K562 (cell line): ENCODE measurements at regions not wholly inside any gene's neighbourhood (a gene's known extent, or its start where the extent isn't known, plus 50 kb on each side); places are given as distances from the start of the nearest gene placed in this dataset.

Source experiments
- ATAC-seq: fragments of 200-7000 bp; cut with Tn5 transposase; 3 replicates; pipeline ENCODE4 v1.9.1; 2020; ENCODE audit warnings: moderate library complexity
- BruUV-seq: library from RNA; stranded (reverse); fragments of 400-500 nt; replicated peaks from 2 replicates; lab custom pipeline; 2021; lab: Mats Ljungman, UMichigan
- CTCF ChIA-PET: fragments of 300-600 bp; formaldehyde crosslinking; extraction: SDS; loops from one replicate; lab custom pipeline; 2021; ENCODE audit warnings: low intra/inter-chr PET ratio; lab: Yijun Ruan, JAX
- POLR2A ChIA-PET: fragments of 300-600, 350-650 bp; sonication (Branson Sonifier 250); formaldehyde crosslinking; extraction: SDS; loops from one replicate; lab custom pipeline; 2021; ENCODE audit warnings: antibody characterized with exemption, inconsistent platforms; lab: Yijun Ruan, JAX
- DNase-seq, 4 experiments: peaks; one replicate each; pipeline versions ENCODE4 v3.0.0 to v3.0.0-alpha.2; 2011 to 2018; ENCODE audit warnings: low spot score in 3 of 4, mixed read lengths in 3 of 4; ENCODE audit errors: extremely low read depth in 1 of 4
- FAIRE-seq: peaks from 2 replicates; lab custom pipeline; 2011; peaks lifted over from hg19 to GRCh38; lab: Jason Lieb, UNC
- H2AFZ ChIP-seq: 2 replicates; pipeline ENCODE4 v1.6.0; 2011; ENCODE audit warnings: low read depth, low read length, control low read depth, inconsistent platforms
- H3K27ac ChIP-seq: fragments of 200-600 bp; 3 replicates; pipeline ENCODE4 v1.8.0; 2011; ENCODE audit warnings: low read depth, mild to moderate bottlenecking, control low read depth, inconsistent platforms, low read length, moderate library complexity, mixed read lengths; ENCODE audit errors: extremely low read depth
- H3K27me3 ChIP-seq, 2 experiments: fragments of 300-600 bp in 1 of 2; 2 replicates in 1 of 2; 3 replicates in 1 of 2; pipeline versions ENCODE4 v1.6.0 to v1.8.0; 2011; ENCODE audit warnings: inconsistent platforms in 2 of 2, low read length in 2 of 2, mild to moderate bottlenecking in 1 of 2, mixed read lengths in 1 of 2, moderate library complexity in 1 of 2; ENCODE audit not compliant: control insufficient read depth in 2 of 2, insufficient read depth in 2 of 2
- H3K36me3 ChIP-seq: fragments of 300-600 bp; 3 replicates; pipeline ENCODE4 v1.8.0; 2011; ENCODE audit warnings: mild to moderate bottlenecking, low read length, inconsistent platforms; ENCODE audit not compliant: control insufficient read depth, insufficient read depth
- H3K4me1 ChIP-seq, 2 experiments: fragments of 200-600 bp in 1 of 2; replicated peaks in 1 of 2; 2 replicates in 1 of 2; 3 replicates in 1 of 2; pipeline versions ENCODE4 v1.5.1 to v1.8.0; 2011; ENCODE audit warnings: inconsistent platforms in 2 of 2, low read length in 2 of 2, mild to moderate bottlenecking in 1 of 2, mixed read lengths in 1 of 2, moderate library complexity in 1 of 2; ENCODE audit not compliant: control insufficient read depth in 2 of 2, insufficient read depth in 2 of 2
- H3K4me2 ChIP-seq: 2 replicates; pipeline ENCODE4 v1.6.1; 2011; ENCODE audit warnings: low read length, control low read depth, inconsistent platforms, mixed read lengths; ENCODE audit not compliant: insufficient read depth
- H3K4me3 ChIP-seq: fragments of 200-600 bp; sonication (generic), shearing (Covaris generic); 2 replicates; pipeline ENCODE4 v1.5.1; 2016; ENCODE audit warnings: control low read depth, inconsistent platforms
- H3K79me2 ChIP-seq: fragments of 200-600 bp; 3 replicates; pipeline ENCODE4 v1.8.0; 2011; ENCODE audit warnings: low read length, inconsistent platforms; ENCODE audit not compliant: control insufficient read depth, insufficient read depth
- H3K9ac ChIP-seq, 2 experiments: 2 replicates each; pipeline versions ENCODE4 v1.6.0 to v1.6.1; 2011; ENCODE audit warnings: low read depth in 2 of 2, low read length in 2 of 2, control low read depth in 1 of 2, inconsistent platforms in 1 of 2, mild to moderate bottlenecking in 1 of 2, mixed read lengths in 1 of 2; ENCODE audit not compliant: insufficient read depth in 1 of 2
- H3K9me1 ChIP-seq: one replicate; pipeline ENCODE4 v1.6.0; 2011; ENCODE audit warnings: inconsistent platforms, mild to moderate bottlenecking, low read length, moderate library complexity; ENCODE audit not compliant: control insufficient read depth, insufficient read depth
- H3K9me3 ChIP-seq: replicated peaks from 2 replicates; pipeline ENCODE4 v1.5.1; 2011; ENCODE audit warnings: low read depth, low read length, inconsistent platforms; ENCODE audit not compliant: control insufficient read depth, insufficient read depth
- H4K20me1 ChIP-seq: replicated peaks from 2 replicates; pipeline ENCODE4 v1.6.1; 2011; ENCODE audit warnings: low read length, inconsistent platforms, mixed read lengths; ENCODE audit not compliant: control insufficient read depth, insufficient read depth
- ARID1B ChIP-seq: fragments of 450-650 bp; IDR thresholded peaks from 2 replicates; pipeline ENCODE4 v1.6.1; 2016; ENCODE audit warnings: antibody characterized with exemption, mild to moderate bottlenecking, inconsistent platforms
- ATF3 ChIP-seq, 2 experiments: fragments of 450-650 bp in 1 of 2; sonication (generic) in 1 of 2; formaldehyde crosslinking in 1 of 2; IDR thresholded peaks in 1 of 2; conservative IDR thresholded peaks in 1 of 2; 2 replicates each; pipeline versions ENCODE4 v1.6.1 to v1.8.1; 2016 to 2023; ENCODE audit warnings: mild to moderate bottlenecking in 2 of 2, moderate library complexity in 2 of 2, inconsistent platforms in 1 of 2, missing genetic modification reagents in 1 of 2
- C11orf30 ChIP-seq: fragments of 450-650 bp; IDR thresholded peaks from 2 replicates; pipeline ENCODE4 v1.6.1; 2016; ENCODE audit warnings: low read depth, mild to moderate bottlenecking
- CBX2 ChIP-seq: fragments of 200-600 bp; sonication (generic); IDR thresholded peaks from one replicate; pipeline ENCODE4 v1.6.1; 2012; ENCODE audit warnings: mild to moderate bottlenecking, low read length, inconsistent platforms; ENCODE audit not compliant: insufficient read depth, poor library complexity, severe bottlenecking
- DACH1 ChIP-seq: fragments of 450-650 bp; IDR thresholded peaks from 2 replicates; pipeline ENCODE4 v1.6.1; 2018; ENCODE audit not compliant: partially characterized antibody
- DMBX1 ChIP-seq: fragments of 250-450 bp; sonication (Bioruptor Pico); IDR thresholded peaks from 2 replicates; pipeline ENCODE4 v1.8.0; 2022; ENCODE audit warnings: inconsistent platforms, mild to moderate bottlenecking, moderate library complexity, borderline replicate concordance
- FOXJ3 ChIP-seq: sonication (generic); formaldehyde crosslinking; IDR thresholded peaks from 2 replicates; pipeline ENCODE4 v1.4.0; 2020; ENCODE audit warnings: mild to moderate bottlenecking, missing genetic modification reagents
- FOXO4 ChIP-seq: fragments of 450-650 bp; formaldehyde crosslinking; IDR thresholded peaks from 2 replicates; pipeline ENCODE4 v1.4.0; 2020; ENCODE audit warnings: mild to moderate bottlenecking, moderate library complexity
- GATAD2A ChIP-seq: fragments of 450-650 bp; IDR thresholded peaks from 2 replicates; pipeline ENCODE4 v1.6.1; 2017
- HDAC3 ChIP-seq: fragments of 450-650 bp; IDR thresholded peaks from 2 replicates; pipeline ENCODE4 v1.6.1; 2018; ENCODE audit warnings: borderline replicate concordance, mild to moderate bottlenecking, moderate library complexity; ENCODE audit not compliant: partially characterized antibody
- HDGF ChIP-seq: fragments of 450-650 bp; IDR thresholded peaks from 2 replicates; pipeline ENCODE4 v1.6.1; 2016
- HOXB6 ChIP-seq: fragments of 250-450 bp; sonication (Bioruptor Pico); IDR thresholded peaks from 2 replicates; pipeline ENCODE4 v1.5.1; 2022; ENCODE audit warnings: mild to moderate bottlenecking, borderline replicate concordance
- RBM25 ChIP-seq: fragments of 200-400 bp; formaldehyde crosslinking; IDR thresholded peaks from 2 replicates; pipeline ENCODE4 v1.6.1; 2018; ENCODE audit warnings: low read length, low read depth, moderate library complexity; ENCODE audit not compliant: severe bottlenecking
- SREBF1 ChIP-seq: fragments of 150-350 bp; IDR thresholded peaks from 2 replicates; pipeline ENCODE4 v1.6.1; 2014; ENCODE audit warnings: antibody characterized with exemption, low read depth, low read length, borderline replicate concordance
- ZBTB17 ChIP-seq: fragments of 450-650 bp; formaldehyde crosslinking; IDR thresholded peaks from 2 replicates; pipeline ENCODE4 v1.4.0; 2020; ENCODE audit warnings: mild to moderate bottlenecking
- ZNF639 ChIP-seq, 2 experiments: fragments of 200-800 bp in 1 of 2; sonication (Bioruptor generic) in 1 of 2; sonication (generic) in 1 of 2; formaldehyde crosslinking in 1 of 2; IDR thresholded peaks in 1 of 2; conservative IDR thresholded peaks in 1 of 2; 2 replicates each; pipeline versions ENCODE4 v1.5.0 to v1.6.1; 2016 to 2020; ENCODE audit warnings: missing compliant biosample characterization in 1 of 2, missing genetic modification characterization in 1 of 2, missing genetic modification reagents in 1 of 2
- ZZZ3 ChIP-seq: fragments of 450-650 bp; IDR thresholded peaks from 2 replicates; pipeline ENCODE4 v1.6.1; 2016; ENCODE audit warnings: antibody characterized with exemption, mild to moderate bottlenecking, moderate library complexity
- WGBS: fragments of 100-300 bp; shearing (Covaris generic); methylation state at CpG from one replicate; pipeline ENCODE4 v1.1.6; 2016; ENCODE audit warnings: low coverage, mixed read lengths; ENCODE audit not compliant: insufficient coverage; ENCODE audit errors: missing lambda C conversion rate; 5-methylcytosine and 5-hydroxymethylcytosine counted together
- in situ Hi-C: fragments of 300-500 bp; cut with MboI; formaldehyde crosslinking; loops from 4 replicates; pipeline ENCODE4 v1.15.0; 2018; ENCODE audit warnings: inconsistent platforms, mixed read lengths
- intact Hi-C: fragments of 100-400 bp; cut with micrococcal nuclease; formaldehyde crosslinking; loops from 2 replicates; pipeline ENCODE4 v1.14.2; 2022

GRCh38 chr1:13967707-13968106 is 267.7 kb downstream of the PRDM2 start:
- H3K9me1 ChIP-seq, result no peaks in the 10 kb centered on the region
- no peak for ATAC-seq
- H4K20me1 ChIP-seq, result no peaks in the 10 kb centered on the region; the same call in 1 of the 2 replicates
- no peak overlapping the region for H3K27ac ChIP-seq
- intact Hi-C loops (loop anchor here (5.0 to 10.0 kb wide), 2 partner anchors 1077 to 1135 kb away; no protein-coding TSS in a partner anchor), in situ Hi-C loops (loop anchor here (10.0 kb wide), 1 partner anchor 1077 kb away; no protein-coding TSS in a partner anchor)
- CTCF ChIA-PET, result no interaction called here
- H3K9me3 ChIP-seq, result no peaks in the 10 kb centered on the region
- H3K9ac ChIP-seq, result no peak overlapping the region
- no TSS peak for BruUV-seq
- H3K79me2 ChIP-seq, result no peaks in the 10 kb centered on the region
- H3K4me3 ChIP-seq, result no peak overlapping the region
- no peaks in the 10 kb centered on the region for H3K36me3 ChIP-seq
- DNase-seq, result no peak
- no peaks in the 10 kb centered on the region for H3K27me3 ChIP-seq
- H2AFZ ChIP-seq, result no peak overlapping the region
- TF ChIP-seq RBM25, result no peak
- TF ChIP-seq ZNF639 (CRISPR knock-in tag; conservative IDR thresholded peaks at IDR 0.05 in 1 of 2, IDR thresholded peaks at IDR 0.05 in 1 of 2), result no peak
- no peak for TF ChIP-seq HDGF
- TF ChIP-seq HDAC3, result no peak
- no peak for TF ChIP-seq FOXJ3 (CRISPR knock-in tag)
- TF ChIP-seq ZZZ3, result no peak
- TF ChIP-seq GATAD2A, result no peak
- TF ChIP-seq C11orf30, result no peak
- no peak for TF ChIP-seq FOXO4 (CRISPR knock-in tag)
- TF ChIP-seq ATF3 (IDR thresholded peaks at IDR 0.05), result no peak
- no peak for TF ChIP-seq ATF3 (CRISPR knock-in tag; conservative IDR thresholded peaks at IDR 0.05)
- TF ChIP-seq DACH1, result no peak
- no peak for TF ChIP-seq SREBF1
- no peak for TF ChIP-seq CBX2
- TF ChIP-seq ZBTB17 (CRISPR knock-in tag), result no peak
- TF ChIP-seq DMBX1 (CRISPR knock-in tag), result no peak
- no peak for TF ChIP-seq ARID1B
- TF ChIP-seq HOXB6 (CRISPR knock-in tag), result no peak
- POLR2A ChIA-PET, result no interaction called here
- 3% methylated on average over 4 of the region's 4 CpGs for WGBS
- H3K4me1 ChIP-seq, result no peaks in the 10 kb centered on the region
- H3K4me2 ChIP-seq, result no peak overlapping the region
- FAIRE-seq, result no peak
